HG02885 (cell line): ENCODE measurements at regions not wholly inside any gene's neighbourhood (a gene's known extent, or its start where the extent isn't known, plus 50 kb on each side); places are given as distances from the start of the nearest gene placed in this dataset.
"Not testable (repeated sequence)": the region's sequence is repeated elsewhere in the genome, so short reads cannot be mapped to it uniquely, and the experiment has no call there.

Experiments
- ATAC-seq: cut with Tn5 transposase; IDR thresholded peaks from one replicate; pipeline ENCODE4 v1.9.1; 2021; ENCODE audit warnings: mild to moderate bottlenecking; ENCODE audit not compliant: unreplicated experiment, poor library complexity

DNA sequence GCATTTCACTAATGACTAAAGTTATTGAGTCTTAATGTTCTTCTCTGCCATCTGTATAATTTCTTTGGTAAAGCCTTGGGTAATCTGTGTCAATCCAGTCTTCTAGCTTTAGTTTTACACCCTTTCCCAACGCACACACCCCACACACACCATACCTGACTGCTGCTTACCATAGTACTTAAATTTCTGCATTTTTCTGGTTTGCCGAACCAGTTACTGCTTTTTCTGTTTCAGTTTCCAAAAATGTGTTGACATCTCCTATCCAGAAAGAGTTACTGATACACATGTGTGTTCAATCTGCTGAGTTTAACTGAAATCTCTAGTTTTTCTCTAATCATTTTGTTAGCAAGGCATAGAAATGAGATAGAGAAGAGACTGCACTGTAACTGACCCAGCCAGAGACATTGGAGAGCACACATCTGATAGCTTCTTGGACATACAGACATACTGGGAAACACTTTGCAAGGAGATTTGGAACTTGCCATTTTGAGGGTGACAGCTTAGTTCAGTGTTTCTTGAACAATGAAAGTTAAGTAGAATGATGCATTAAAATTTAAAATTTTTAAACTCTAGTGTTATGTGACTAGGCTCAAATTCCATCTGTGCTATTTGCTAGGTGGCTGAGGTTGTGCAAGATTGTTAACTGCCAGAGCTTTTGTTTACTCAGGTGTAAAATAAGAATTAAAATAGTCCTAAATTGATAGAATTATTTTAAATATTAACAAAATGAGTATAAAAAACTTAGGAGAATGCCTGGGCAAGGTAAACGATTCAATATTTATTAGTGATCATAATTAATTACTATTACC, 807.6 kb downstream of the DNAJB9 start:
- ATAC-seq = no peak

DNA sequence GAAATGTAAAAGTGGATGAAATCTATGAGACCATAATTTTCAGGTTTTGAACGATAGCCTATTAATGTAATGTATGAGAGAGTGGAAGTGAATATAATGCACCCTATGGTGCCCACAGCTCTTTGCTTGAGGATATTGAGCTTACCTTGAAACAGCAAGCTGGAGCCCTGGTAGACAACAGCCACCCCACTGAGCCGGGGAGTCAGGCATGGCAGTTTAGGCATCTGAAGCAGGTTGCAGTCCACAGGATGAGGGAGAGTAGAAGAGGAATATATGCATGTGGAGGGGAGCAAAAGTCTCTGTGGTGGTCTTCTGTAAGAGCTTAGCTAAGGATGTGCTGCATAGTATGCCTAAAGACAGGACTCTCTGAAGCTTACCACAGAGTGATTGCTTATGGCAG, 817.3 kb downstream of the DNAJB9 start:
- no peak for ATAC-seq

DNA sequence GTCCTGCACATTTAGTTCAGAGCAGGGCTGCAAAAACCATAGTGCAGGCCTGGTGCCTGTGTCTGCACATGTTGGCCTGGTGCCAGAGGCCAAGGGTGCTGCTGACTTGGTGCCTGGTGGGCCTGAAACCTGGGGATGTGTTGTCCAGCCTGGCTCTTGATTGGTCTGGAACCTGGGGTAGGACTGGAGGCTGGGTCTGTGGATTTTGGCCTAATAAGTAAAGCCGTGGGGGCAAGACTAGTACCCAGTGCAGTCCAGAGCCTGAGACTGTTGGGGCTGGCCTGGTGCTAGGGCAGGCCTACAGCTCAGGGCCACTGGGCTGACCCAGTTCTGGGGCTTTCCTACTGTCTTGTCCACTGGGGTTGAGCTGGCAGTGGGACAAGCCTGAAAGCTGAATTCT, 817.9 kb downstream of the DNAJB9 start:
- ATAC-seq = no peak

DNA sequence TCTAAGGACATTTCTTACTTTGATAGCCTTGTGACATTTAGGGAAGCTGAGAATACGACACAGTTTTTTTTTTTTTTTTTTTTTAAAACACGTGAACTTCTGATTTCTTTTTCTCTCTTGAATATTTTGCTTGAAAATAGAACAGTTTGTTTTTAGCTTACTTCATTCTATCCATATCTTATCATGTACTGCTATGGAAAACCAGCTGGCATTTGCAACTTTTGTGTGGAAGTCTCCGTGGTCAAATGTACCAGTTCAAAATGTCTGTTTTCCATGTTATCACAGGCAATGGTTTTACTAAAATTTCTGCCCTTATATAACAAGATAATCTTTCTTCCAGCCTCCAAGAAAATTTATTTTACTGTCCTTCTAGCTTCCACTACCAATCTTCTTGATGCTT, 821.6 kb downstream of the DNAJB9 start:
- ATAC-seq = no peak

DNA sequence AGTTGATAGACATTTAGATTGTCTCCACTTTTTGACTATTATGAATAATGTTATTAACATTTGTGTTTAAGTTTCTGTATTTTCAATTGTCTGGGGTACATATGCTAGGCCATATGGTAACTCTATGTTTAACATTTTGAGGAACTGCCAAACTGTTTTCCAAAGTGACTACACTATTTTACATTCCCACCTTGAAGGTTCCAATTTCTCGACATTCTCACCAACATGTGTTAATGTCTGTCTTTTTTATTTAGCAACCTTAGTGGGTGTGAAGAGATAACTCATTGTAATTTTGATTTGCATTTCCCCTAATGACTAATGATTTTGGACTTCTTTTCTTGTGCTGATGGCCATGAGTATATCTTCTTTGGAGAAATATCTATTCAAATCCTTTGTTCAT, 832.4 kb downstream of the DNAJB9 start:
- ATAC-seq = no peak

DNA sequence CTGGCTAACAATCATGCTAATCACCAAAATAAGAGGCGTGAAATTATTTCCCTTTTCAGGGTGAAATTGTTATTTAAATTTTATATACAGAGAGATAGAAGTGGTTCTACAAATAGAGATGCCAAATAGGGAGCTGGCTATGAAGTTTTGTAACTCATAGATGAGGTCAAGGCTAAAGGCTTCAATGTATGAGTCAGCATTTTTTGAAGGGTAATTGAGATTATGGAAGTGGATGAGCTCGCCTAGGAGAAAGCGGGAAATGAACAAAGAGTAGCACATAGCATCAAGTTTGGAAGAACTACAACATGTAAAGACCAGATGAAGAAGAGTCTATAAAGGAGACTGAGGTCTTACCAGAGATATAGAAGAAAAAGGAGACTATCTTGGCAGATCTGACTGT, 838.1 kb downstream of the DNAJB9 start:
- ATAC-seq = no peak

DNA sequence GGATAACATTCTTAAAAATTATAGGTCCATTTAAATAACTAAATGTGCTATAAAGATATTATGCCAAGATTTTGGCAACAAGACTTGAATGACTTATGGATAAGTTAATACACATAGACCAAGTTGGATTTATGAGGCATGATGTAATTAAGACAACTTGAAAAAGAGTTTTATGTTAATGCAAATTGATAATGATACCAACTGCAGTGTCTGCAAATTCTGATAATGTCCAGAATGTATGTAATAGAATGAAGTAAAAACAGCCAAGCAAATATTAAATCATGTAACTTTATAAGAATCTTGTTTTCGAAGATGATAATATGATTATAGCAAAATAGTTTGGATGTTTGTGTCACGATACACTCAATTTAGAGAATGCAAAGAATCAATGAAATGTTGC, 868.3 kb downstream of the DNAJB9 start:
- ATAC-seq = no peak

DNA sequence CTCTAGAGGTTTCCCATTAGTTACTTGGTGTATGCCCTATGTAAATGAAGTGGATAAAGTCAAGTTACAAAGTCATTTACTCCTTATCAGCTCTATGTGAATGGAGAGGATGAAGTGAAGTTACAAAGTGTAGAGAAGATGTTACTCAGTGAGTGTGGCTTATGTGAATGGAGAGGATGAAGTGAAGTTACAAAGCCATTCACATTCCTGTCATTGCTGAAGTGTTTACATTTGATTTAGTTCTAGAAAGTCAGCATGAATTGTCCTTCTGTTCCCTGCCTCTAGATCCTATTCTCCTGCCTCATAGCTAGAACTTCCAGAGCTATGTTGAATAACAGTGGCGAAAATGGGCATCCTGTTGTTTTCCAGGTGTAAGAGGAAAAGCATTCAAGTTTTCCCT, 880.1 kb downstream of the DNAJB9 start:
- no peak for ATAC-seq

DNA sequence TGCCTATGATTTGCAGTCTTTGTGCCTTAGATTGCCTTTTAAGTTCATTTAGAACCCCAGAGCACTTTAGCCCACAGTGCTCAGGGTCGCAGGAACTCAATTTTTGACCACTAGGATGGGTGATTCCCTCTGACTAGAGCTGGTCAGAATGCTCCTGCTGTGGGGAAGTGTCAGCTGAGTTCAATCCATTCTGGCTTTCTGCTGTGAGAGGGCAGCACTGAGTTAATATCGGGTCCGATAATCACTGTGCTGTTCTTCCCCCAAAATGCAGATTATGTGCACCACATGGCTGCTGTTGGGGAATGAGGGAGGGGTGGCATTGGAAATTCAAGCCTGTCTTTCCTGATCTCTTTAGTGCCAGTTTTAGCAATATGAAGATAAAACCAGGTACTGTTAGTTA, 886.4 kb downstream of the DNAJB9 start:
- ATAC-seq = no peak

DNA sequence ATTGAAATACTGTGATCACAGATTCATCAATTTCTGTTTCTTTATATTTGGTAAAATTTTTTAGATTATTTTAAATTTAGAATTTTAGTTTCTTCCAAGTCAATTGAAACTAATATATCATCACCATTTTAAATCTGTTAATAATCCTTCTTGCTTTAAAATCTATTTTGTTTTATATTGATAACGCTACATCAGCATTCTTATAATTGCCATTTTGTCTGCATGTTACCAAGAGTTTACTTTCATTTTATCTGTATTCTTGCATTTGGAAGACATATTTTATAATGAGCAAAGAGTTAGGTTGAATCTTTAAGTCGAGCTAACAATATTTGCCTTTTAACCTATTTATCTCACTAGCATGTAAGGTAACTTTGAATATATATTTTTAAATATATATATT, 890.6 kb downstream of the DNAJB9 start:
- ATAC-seq = no peak

DNA sequence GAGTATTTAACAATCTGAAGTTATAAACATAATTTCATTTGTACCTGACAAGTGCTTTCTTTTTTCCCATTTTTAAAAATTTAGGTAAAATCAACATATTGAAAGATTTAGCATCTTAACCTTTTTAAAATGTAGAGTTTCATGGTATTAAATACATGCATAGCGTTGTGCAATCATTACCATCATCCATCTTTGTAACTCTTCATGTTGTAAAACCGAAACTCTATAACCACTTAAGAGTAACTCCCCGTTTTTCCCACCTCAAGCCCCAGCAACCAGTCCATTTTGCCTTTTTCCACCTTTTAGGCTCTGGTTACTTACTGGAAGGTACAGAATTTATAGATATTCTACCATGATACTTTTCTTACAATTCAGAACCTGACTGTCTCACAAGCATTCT, 892.5 kb downstream of the DNAJB9 start:
- ATAC-seq = no peak

DNA sequence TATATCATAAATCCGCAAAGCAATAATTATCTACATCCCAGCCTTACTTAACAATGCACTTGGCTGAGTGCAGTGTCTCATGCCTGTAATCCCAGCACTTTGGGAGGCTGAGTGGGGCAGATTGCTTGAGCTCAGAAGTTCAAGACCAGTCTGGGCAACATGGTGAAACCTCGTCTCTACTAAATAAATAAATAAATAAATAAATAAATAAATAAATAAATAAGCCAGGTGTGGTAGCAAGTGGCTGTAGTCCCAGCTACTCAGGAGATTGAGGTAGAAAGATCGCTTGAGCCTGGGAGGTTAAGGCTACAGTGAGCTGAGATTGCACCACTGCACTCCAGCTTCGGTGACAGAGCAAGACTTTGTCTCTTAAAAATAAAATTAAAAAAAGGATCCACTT, 898.1 kb downstream of the DNAJB9 start:
- not testable (repeated sequence) for ATAC-seq

DNA sequence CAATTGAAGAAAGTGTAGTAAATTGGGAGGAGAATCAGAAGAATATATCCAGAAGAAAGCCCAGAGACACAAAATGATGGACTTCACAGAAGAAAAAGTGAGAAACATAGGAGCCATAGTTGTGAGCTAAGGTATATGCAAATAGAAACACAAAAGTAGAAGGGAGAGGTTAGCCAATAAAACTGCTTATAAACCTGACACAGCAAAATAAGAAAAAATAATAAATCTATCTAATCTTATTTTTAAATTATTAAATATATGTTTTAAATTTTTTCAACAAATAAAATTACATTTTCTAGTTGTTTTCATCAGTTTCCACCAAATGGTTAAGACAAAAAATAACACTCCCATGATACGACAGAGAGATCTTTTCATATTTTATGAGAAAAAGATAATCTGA, 903.5 kb downstream of the DNAJB9 start:
- no peak for ATAC-seq

DNA sequence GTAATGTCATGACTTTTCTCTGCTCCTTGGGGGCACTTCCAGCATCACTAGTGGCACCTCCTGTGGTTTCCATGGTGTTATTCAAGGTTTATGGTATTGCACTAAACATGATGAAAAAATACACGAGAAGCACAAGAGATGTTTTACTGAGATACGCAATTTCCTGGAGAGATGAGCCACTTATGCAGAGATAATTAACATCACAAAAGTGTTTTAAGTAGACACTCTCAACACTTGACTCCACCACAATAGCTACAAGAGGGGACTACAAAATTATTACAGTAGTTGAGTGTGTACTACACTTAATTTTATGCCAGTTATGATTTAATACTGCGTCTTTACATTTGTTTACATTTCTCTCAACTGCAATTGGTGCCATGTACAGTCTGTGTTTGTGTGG, 906.7 kb downstream of the DNAJB9 start:
- ATAC-seq = no peak

DNA sequence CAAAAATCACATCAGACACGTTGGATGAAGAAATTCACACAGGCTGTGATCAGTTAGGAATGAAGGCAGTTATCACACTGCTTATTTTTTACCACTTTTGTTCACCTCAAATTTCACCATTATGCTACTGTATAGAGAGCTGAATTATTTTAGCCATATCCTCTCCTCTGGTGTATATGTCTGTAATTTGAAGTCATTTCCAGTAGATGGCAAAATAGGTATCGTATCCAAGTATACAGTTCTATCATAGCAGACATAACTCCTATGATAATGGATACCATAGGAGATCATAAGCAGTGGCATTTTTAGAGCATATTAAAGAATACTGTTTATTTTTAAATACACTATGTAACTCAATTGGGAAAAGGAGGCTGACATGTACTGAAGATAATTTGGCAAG, 909.7 kb downstream of the DNAJB9 start:
- ATAC-seq = no peak

DNA sequence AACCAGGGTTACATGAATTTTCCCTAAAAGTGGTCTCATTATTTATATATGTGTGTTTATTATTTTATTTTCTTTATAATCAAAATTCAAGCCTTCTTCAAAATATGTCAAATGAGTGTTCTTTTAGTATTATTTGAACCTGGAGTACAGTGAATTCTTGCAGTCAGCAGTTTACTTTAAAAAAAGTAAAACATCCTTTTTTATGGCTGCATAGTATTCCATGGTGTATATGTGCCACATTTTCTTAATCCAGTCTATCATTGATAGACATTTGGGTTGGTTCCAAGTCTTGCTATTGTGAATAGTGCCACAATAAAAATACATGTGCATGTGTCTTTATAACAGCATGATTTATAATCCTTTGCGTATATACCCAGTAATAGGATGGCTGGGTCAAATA, 920.9 kb downstream of the DNAJB9 start:
- not testable (repeated sequence) for ATAC-seq

DNA sequence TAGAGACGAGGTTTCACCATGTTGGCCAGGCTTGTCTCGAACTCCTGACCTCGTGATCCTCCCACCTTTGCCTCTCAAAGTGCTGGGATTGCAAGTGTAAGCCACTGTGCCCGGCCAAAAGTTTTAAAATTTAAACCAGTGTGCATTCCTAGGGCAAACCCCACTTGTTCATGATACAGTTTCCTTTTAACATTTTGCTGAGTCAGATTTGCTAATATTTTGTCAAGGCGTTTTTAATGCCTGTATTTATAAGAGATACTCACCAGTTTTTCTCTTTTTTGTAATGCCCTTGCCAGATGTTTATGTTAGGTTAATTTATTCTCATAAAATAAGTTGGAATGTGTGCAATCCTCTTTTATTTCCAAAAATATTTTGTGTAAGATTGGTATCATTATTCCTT, 927.4 kb downstream of the DNAJB9 start:
- ATAC-seq = no peak

DNA sequence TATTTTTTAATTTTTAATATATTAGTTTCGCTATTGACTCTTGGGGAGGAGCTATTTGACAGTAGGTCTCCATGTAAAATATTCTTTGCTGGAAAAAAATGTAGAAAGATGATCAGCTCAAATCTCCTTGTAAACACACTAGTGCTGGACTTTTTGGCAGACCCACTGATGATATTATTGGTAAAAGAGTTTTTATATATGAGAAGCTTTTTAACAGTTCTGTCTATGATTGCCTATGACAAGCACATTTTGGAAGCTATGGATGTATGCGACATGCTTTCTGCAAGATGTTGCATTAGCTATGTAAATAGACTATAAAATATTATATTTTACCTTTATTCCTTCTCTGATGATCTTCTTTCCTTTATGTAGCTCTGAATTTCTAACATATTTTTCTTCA, 928.5 kb downstream of the DNAJB9 start:
- no peak for ATAC-seq

DNA sequence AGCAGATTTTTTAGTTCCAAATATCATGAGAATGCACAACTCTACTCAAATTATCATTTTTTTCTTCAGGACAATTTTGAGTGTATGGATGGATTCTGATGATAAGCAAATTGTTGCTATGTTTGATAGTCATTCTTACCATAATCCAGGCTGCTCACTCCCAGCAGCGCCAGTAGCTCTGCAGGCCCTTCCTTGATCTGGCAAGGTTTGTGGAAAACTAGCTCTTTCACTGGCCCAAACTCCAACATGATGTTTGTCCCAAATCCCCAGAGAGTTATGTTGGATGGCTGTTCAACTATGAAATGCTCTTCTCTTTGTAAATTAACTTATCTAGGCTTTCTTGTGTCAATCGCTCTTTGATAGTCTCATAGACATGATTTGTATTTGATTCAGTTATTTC, 933.7 kb downstream of the DNAJB9 start:
- no peak for ATAC-seq

DNA sequence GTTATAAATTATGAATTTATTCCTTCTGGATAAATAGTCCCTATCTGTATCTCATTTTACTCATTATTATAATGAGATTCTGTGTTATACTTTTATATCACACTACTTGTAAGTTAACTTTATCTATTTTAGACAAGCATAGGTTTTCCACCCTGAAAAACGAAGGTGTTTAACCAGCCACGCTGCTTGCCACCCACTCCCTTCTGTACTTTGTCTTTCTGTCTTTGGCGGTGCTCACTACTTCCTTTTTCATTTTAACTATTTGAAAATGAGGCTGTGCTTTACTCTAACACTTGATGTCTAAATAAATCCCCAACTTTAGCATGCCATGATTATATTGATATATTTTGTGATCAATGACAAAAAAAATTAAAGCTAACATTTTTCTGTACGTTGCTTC, 952.9 kb downstream of the DNAJB9 start:
- ATAC-seq = no peak

DNA sequence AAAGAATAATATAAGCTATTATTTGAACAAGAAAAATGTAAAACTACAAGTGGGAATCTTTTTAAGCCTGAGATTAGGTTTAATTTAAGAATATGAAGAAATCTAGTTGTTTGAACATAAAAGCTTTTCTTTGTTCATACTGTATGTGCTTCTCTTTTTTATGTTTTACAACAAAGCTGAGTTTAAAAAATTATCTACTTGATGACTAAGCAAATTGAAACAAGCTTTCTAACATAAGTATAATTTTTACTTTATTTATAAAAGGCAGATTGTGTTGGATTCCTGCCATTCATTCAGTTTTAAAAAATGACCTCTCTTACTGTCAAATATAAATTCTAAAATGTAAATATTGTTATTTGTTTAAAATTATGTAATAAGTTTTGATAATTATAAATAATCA, 958.2 kb downstream of the DNAJB9 start:
- ATAC-seq = no peak

DNA sequence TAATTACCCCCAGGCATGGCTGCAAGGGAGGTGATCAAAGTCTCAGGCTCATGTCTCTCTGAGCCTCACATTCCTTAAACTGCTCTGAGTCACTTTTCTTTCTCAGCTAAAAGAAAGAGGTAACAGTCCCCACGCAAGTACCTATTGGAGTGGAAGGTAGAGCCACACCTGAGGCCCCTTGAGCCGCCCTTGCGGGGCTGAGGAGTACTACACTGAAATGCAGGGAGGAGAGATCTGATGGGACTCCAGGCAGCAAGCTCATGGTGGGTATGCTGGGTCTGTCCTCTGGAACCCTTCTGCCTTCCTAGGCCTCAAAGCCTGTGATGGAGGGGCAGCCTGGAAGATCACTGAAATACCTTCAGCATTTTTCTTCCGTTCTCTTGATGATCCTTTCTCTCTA, 960.0 kb downstream of the DNAJB9 start:
- no peak for ATAC-seq
